ENCODE measurements at regions not wholly inside any gene's neighbourhood (a gene's known extent, or its start where the extent isn't known, plus 50 kb on each side); places are given as distances from the start of the nearest gene placed in this dataset.

DNA sequence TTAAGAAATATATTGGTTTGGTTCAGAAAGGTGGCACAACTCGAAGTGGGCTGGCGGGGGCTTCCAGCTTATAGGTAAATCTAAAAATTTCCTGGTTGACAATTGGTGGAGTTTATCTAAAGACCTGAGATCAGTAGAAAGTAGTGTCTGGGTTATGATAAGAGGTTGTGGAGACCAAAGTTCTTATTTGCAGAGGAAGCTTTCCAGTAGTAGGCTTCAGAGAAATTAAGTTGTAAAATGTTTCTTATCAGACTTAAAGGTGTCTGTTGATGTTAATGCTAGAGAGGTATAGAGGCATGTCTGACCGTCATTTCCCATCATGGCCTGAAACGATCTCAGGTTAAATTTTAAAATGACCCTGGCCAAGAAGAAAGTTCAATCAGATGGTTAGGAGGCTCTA, 565.2 kb upstream of the DPPA4 start:
- no peak for DNase-seq (ENCODE audit: low read depth in 2 of 2)

DNA sequence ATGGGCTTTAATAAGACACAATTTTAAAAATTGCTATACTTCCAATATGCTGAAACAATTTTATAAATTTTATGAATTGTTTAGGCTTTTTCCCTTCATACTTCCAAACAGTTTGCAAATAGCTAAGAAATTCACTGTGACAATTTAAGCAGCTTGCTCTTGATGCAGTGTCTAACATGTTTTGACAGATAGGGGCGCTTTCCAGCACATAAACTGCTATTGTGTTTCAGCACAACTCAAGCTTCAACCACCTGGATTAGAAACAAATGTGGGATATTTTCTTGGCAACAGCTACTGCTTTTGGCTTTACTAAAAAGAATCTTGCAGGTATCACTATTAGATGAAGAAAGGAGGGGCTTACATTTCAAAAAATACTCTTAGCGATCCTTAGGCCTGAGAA, 565.8 kb upstream of the DPPA4 start:
- DNase-seq (ENCODE audit: low read depth in 2 of 2): no peak

DNA sequence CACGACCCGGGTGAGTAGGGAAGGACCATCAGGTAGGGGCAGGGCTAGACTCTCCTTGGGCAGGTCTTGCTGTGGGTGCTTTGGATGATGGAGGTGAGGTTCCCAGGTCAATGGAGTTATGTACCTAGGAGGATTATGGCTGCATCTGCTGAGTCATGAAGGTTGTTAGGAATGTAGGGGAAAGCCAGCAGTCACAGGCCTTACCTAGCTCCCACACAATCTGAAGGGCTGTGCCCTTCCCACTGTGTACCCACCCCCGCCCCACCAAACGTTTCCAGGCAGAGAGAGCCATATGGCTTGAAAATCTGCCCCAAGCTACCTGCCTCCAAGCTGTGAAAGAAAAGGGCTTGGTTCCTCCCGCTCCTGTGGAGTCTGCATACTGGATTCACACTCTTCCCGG, 573.4 kb upstream of the DPPA4 start:
- DNase-seq (ENCODE audit: low read depth in 2 of 2): no peak

DNA sequence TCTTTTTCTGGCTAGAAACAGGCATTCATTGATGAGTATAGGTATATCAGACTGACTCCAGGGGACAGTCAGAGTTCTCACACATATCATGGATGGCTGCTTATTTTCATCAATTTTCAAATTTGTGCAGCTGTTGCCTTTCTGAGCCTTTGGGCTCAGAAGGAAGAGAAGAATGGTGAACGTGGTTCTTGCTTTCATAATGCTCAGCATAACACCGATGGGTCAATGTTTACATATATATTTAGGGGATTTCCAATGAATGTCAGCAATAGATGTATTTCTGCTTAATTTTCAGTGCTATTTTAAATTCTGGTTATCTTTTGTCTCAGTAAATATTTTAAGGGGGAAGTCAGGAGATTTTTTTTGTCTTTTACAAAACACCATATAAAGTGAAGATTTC, 581.4 kb upstream of the DPPA4 start:
- no peak for DNase-seq (ENCODE audit: low read depth in 2 of 2)

DNA sequence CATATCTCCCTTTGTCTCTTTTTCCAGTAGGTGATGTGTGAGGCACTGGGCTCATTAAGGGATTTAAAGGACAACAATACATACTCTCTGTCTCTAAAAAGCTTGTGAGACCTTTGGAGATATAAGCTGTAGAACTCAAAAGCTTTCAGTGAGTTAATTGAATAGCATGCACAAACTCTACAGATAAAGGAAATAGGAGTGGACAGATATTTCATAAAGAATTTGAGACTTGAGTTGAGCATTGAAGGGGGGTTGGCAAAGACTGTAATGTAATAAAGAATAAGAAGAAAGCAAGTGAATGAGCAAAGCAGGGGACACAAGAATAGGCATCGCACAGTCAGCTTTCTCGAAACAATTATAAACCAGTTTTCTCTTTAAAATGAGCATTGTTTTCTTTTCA, 583.4 kb upstream of the DPPA4 start:
- DNase-seq (ENCODE audit: low read depth in 2 of 2): no peak

DNA sequence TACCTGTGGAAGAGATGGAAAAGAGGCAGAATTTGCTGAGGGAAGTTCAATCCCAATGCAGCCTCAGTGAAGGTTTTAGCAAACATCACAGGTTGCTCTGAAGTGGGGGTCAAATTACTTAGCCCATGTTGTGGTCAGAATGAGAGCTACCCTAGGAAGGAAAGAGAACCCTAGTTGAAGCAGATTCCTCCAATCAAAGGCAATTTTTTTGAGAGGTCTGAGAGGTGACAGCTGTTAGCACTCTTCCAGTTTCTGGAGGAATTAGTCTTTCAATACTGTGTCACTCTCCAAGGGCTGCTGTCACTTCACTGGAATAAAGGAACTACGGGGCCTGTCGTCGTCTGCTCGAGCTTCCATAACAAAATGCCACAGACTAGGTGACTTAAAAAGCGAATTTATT, 584.2 kb upstream of the DPPA4 start:
- DNase-seq (ENCODE audit: low read depth in 2 of 2): no peak

DNA sequence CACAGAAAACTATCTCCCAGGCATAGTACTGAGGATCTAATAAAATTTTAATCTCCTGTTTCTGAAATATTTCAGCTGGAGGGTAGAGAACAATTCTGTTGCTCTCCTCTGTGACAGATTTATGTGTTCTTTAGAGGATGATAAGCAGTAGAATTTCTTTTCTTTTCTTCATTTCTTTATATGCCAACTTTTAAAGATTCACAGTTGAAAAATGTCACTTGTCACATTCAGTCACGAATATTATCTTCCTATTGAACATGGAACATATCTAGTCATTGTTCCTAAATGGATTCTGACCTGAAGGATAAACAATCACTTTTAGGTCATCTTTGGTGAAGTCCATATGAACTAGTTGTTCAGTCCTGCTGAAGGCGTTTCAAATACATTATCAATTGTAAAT, 585.5 kb upstream of the DPPA4 start:
- no peak for DNase-seq (ENCODE audit: low read depth in 2 of 2)

DNA sequence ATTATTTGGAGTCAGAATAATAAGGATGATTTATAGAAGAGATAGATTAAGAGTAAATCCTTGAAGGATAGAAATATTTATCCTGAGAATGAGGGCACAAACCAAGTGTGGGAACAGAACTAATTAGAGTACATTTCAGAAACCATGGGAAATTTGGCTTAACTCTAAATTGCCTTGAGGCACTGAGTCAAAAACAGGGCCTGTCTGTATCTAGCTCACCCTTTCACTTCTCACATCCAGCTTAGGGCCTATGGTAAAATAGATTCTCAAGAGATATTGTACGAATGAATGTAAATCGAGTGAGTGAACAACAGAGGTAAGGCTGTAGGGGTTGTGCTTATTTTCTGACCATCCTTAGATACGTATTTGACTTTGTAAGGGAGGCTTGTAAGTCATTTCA, 586.1 kb upstream of the DPPA4 start:
- no peak for DNase-seq (ENCODE audit: low read depth in 2 of 2)

DNA sequence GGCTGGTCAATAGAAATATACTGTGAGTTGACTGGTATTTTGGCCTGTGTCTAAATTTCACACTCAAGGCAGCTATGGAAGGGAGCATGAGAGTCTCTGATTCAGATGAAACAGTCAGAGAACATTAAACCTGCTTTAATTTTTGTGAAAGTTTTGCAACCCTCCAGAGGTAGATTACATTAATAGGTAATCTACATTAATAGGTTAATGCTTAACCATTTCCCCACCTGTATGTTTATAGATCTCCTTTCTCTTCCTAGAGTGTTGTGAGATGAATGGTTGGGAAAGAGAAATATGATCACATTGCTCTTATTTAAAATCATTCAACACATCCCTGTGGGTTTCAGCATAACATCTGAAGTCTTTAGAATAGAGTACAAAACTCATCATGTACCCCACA, 586.9 kb upstream of the DPPA4 start:
- no peak for DNase-seq (ENCODE audit: low read depth in 2 of 2)

DNA sequence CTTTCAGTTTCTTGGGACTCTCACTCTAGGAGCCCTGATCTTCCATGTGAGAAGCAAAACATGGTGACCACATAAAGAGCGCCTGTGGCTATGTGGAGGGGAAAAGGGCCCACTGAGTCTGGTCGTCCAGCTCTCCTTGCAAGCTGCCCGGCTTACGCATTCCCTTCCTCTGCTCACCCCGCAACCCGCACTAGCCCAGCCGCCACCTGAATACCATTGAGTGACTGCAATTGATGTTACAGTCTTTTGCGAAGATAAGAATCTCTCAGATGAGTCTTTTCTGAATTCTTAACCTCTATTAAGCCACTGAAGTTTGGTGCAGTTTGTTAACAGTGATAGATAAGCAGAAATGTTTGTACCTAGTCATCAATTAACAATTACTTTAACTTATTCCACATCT, 589.0 kb upstream of the DPPA4 start:
- no peak for DNase-seq (ENCODE audit: low read depth in 2 of 2)

DNA sequence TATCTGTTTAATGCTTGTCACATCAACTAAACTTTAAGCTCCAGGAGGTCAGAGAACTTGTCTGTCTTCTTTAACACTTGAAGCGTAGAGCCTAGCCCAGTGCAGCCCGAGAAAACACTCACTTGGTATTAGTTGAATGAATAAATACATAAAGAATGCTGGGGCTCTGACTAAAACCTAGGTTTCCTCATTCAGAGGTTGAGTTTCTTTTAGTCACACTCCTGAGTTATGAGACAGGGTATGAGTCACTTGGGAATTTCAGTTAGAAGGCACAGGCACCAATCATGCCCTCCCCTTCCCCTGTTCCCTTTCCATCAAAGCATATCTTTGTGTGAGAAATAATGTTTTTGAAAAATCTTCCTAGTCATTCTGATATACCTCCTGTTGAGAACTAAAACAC, 589.8 kb upstream of the DPPA4 start:
- peak; percentile 80 to 81 for DNase-seq (ENCODE audit: low read depth in 2 of 2)

DNA sequence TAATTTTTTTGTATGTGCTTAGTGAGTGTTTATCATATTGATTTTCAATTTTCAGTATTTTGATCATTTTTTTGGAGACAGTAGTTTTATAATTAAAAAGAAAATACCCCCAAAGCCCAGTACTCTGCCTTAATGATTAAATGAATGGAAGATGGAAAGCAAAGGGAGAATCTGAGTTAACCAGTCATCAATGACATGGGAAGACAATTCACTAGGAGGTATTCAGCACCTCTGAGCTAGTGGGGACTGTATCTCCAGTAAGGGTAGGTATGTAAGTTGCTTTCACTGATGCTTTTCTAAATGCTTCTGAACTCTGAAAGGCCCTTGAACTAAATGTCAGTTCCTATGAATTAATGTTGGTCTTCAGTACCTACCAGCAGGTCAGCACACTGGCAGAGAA, 590.4 kb upstream of the DPPA4 start:
- DNase-seq (ENCODE audit: low read depth in 2 of 2): no peak

DNA sequence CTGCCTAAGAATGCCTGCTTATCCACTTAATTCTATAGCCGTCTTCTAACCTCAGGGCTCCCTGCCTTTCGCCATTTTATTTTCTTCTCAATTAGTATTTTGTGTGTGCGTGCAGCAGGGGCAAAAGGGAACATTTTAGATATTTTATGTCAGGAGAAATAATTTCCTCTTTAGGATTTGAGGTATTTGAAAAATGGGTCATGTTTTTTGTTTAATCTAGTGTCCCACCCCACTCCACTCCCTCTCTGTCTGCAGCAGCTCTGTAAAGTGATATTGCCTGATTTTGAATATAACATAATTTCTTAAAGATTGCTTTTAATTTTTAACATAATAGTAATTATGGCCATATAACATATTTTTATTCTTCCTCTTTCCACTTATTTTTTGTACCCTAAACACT, 593.2 kb upstream of the DPPA4 start:
- no peak for DNase-seq (ENCODE audit: low read depth in 2 of 2)

DNA sequence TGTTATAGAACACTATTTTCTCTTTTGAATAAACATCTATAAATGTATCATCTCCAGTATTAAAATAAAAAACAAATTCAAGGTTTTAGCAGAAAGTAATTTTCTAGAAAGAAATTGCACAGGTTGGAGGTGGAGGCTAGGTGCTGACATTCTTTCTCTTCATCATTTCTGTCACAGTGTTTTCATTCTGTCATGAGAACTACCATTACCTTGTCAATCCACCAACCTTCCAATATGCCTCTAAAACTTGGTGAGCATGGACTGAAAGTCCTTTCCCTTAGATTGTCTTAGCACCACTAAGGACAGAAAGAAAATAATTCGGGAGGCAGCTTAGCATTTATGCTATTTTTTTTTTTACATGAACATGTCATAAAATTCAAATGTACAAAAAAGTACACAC, 596.2 kb upstream of the DPPA4 start:
- no peak for DNase-seq (ENCODE audit: low read depth in 2 of 2)

DNA sequence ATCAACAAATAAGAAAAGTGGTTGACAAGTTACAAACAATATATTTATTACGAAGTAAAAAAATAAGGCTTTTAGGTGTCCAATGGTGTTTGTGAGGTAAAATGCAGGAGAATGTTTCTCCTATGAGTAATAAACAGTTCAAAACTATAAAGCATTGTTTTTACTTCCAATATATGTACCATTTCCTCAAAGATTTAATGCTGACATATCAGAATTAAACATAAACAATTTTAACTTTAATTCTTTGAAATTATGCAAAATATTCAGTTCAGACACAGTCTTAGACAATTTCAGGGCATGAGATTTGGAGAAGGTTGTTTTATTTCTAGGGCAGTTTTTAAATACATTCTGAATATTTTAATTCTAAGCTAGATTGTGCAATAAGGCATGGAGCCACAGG, 602.5 kb upstream of the DPPA4 start:
- no peak for DNase-seq (ENCODE audit: low read depth in 2 of 2)

DNA sequence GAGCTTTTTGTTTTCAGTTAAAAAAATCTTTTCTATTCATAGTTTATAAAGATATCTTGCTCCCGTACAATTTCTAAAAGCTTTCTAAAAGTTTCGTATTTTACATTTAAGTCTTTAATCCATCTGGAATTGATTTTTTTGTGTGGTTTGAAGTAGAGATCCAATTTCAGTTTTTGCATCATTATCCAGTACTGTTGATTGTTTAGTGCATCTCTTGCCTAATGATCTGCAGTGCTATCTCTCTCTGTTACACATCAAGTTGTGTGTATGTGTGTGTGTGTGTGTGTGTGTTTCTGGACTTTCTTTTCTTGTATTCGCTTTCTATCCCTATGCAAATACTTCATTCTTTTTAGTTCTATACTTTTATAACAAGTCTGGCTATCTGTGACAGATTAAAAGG, 605.8 kb upstream of the DPPA4 start:
- DNase-seq (ENCODE audit: low read depth in 2 of 2): peak; percentile 13 to 26

DNA sequence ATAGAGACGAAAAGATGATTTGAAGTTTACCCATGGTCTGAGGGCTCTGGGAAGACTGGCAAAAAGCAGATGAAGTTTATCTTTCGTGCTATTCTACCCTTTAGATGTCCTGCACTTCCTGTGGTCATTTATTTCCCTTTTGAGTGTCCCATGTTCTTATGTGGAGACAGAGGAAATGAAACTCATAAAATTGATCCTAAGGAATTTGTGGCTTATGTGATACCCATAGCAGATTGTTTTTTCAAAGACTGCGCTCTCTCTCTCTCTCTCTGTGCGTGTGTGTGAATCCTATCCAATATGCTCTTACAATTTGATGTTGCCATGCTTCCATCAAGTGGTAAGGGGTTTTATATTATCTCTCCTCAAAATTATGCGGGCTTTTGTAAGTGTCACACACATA, 607.5 kb upstream of the DPPA4 start:
- no peak for DNase-seq (ENCODE audit: low read depth in 2 of 2)

DNA sequence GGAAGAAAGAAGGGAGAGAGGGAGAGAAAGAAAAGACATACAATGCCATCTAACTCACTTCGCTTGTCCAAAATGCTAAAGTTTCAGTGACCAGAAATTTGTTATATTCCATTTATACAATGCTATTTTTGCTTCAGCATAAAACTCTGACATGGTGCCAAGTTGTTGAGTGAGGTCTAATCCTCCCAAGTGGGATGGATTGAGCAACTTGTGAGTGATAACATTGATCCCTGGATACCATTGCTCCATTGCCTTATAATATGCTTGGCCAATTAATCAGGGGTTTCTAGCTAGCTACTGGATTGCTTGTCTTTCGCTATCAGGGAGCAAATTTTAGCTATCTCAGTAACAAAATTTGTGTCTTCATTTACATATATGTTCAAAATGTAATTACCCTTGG, 615.6 kb upstream of the DPPA4 start:
- DNase-seq (ENCODE audit: low read depth in 2 of 2): no peak

DNA sequence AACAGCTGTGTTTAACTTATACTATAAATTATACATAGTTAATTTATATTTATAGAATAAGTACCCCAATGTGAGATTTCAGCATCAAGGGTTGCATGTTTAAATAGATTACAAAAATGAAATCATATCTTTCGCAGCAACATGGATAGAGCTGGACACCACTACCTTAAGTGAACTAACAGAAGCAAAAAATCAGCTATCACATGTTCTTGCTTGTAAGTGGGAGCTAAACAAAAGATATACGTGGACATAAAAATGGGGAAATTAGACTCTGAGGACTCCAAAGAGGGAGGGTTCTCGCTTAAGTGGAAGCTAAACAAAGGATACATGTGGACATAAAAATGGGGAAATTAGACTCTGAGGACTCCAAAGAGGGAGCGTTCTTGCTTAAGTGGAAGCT, 626.5 kb upstream of the DPPA4 start:
- DNase-seq (ENCODE audit: low read depth in 2 of 2): no peak

DNA sequence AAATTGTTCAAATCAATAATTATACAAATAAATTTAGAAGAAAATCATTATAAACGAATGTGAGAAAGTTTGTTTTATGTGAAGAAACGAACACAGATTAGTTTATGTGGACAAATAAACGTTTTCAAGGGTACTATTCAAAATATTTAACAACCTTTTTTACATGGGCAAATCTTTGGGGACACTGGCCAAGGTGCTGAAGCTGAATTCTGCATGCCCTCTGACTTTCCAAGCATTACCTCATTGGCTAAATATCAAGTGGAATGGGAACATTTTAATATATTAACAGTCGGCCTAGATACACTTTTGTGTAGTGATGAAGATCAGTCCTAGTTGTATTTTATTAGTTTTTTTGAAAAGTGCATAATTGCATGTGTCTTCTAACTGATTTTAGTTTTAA, 636.4 kb upstream of the DPPA4 start:
- no peak for DNase-seq (ENCODE audit: low read depth in 2 of 2)

DNA sequence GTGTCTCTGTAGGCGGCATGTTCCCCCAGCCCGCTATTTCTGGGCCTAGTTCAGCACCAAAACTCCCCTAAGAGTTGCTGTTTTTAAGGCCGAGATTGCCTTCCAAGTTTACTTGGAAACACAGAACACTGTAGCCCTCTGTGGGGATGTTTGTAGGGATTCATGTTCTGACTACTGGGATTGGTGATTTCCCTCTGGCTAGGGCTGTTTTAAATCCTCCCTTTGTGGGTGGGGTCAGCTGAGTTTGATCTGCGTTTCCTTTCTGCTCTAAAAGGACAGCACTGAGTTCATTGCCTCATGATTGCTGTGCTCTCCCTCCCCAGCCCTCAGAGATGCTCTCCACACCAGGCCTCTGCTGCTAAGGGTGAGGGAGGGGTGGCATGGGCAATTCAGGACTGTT, 640.6 kb upstream of the DPPA4 start:
- no peak for DNase-seq (ENCODE audit: low read depth in 2 of 2)

DNA sequence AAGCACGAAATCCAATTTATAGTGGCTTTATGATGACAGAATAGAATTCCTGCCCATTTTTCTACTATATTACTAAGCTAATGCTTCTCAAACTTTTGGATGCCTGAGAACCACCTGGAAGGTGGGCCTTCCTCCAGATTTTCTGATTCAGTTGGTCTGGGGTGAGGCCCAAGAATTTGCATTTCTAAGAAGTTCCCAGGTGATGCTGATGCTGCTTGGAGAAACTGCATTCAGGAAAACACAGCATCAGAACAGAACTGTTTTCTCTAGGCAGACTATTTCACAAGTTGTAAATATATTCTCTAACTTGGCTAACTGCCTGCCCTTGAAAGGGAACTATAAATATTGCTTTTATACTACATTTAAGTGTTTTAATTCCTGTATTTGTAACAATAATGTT, 644.9 kb upstream of the DPPA4 start:
- DNase-seq (ENCODE audit: low read depth in 2 of 2): no peak

DNA sequence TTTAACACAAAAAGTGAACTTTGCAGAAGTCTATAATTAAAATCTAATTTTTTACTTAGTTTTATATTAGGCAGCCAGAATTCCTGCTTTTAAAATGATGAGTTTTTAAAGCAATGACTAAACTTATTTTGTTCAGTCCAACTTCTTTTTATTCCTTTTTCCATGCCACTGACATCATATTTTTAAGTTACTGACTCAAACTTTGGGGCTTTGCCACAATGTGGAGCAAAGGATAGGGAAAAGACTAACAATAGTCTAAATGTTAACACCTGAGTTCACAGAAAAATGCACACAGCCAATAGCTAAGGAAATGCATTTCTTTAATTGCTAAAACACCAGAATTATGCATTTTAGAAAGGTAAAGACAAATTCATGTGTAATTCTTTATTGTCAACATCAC, 647.6 kb upstream of the DPPA4 start:
- no peak for DNase-seq (ENCODE audit: low read depth in 2 of 2)

DNA sequence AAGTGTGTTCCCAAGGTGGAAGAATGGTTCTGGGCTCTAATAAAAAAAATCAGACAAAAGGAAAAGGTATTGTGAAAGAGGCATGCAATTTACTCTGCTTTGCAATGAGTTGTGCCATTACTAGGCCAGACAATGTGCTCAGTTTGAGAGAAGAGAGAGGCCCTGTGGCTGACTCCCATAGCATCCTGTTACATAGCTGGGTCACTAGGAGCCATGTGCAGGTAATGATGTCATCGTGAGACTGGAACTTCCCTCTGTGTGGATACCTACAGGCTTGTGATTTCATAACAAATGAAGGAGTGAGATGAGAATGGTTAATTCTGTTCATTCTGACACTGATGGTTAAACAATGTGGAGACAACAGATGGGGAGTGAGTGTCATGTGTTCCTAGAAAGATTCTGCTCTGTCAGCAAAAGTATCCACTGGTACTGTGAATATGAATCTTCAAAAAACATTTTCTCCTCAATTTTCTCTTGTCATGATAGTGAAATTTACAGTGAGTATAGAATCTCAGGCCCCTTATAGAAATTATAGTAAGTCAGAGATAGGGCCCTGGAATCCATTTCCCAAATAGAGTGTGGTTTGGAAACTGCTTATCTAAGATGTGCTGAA, 648.7 kb upstream of the DPPA4 start:
- no peak for DNase-seq (ENCODE audit: low read depth in 2 of 2)

DNA sequence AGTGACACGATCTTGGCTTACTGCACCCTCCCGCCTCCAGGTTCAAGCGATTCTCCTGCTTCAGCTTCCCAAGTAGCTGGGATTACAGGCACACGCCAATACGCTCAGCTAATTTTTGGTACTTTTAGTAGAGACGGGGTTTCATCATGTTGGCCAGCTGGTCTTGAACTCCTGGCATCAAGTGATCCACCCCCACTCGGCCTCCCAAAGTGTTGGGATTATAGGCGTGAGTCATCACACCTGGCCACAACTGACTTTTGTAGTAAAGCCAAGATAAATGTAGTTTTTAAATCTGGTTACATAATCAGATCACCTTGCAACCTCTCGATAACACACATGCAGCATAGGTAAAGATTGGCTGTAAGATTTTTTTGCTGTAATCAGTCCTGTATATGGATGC, 657.5 kb upstream of the DPPA4 start:
- DNase-seq (ENCODE audit: low read depth in 2 of 2): no peak
